ENCODE measurements at regions not wholly inside any gene's neighbourhood (a gene's known extent, or its start where the extent isn't known, plus 50 kb on each side); places are given as distances from the start of the nearest gene placed in this dataset.

- TF ChIP-seq CTCF (IDR thresholded peaks at IDR 0.05; ENCODE audit: insufficient read depth, low read depth, low read length): no peak
- no peak for TF ChIP-seq EZH2 (IDR thresholded peaks at IDR 0.05; ENCODE audit: insufficient read depth, low read length)
These were observed 342.2 kb upstream of the HTR2A start for GRCh38 chr13:47239025-47239424.

Data from astrocyte (in vitro differentiated cells and primary cell).